Stimulated activated CD4-positive, alpha-beta T cell treated with anti-CD3 and anti-CD28 coated beads, Interleukin-1b, Interleukin-23, amount 100 ng/mL, for 4 hours (primary cell): ENCODE measurements at regions not wholly inside any gene's neighbourhood (a gene's known extent, or its start where the extent isn't known, plus 50 kb on each side); places are given as distances from the start of the nearest gene placed in this dataset.
"Not testable (repeated sequence)": the region's sequence is repeated elsewhere in the genome, so short reads cannot be mapped to it uniquely, and the experiment has no call there.

Experiments
- DNase-seq, 2 donors: peaks; one replicate each; pipeline ENCODE4 v3.0.0-alpha.2; 2020; ENCODE audit warnings: low read depth in 2 of 2

GRCh38 chr6:28768187-28768913, 155.4 kb downstream of the TRIM27 start:
- no peak for DNase-seq

- DNase-seq = no peak
Measured at GRCh38 chr6:28769626-28770402, 154.0 kb downstream of the TRIM27 start.

DNA sequence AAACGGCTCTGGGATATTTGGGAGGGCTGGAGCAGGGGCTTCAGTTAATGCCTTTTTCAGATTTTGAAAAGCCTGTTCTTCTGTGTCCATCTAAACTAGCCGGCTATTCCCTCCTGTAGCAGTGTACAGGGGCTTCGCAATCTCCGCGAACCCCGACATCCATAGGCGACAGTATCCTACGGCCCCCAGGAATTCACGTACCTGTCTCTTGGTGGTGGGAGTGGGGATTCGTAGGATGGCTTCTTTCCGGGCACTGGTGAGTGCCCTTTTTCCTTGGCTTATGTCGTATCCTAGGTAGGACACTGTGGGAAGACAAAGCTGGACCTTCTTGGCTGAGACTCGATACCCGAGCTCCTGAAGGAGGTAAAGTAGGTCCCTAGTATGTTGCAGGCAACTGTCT, 153.1 kb downstream of the TRIM27 start:
- DNase-seq = no peak

GRCh38 chr6:28771401-28772267, 152.2 kb downstream of the TRIM27 start:
- no peak for DNase-seq

DNA sequence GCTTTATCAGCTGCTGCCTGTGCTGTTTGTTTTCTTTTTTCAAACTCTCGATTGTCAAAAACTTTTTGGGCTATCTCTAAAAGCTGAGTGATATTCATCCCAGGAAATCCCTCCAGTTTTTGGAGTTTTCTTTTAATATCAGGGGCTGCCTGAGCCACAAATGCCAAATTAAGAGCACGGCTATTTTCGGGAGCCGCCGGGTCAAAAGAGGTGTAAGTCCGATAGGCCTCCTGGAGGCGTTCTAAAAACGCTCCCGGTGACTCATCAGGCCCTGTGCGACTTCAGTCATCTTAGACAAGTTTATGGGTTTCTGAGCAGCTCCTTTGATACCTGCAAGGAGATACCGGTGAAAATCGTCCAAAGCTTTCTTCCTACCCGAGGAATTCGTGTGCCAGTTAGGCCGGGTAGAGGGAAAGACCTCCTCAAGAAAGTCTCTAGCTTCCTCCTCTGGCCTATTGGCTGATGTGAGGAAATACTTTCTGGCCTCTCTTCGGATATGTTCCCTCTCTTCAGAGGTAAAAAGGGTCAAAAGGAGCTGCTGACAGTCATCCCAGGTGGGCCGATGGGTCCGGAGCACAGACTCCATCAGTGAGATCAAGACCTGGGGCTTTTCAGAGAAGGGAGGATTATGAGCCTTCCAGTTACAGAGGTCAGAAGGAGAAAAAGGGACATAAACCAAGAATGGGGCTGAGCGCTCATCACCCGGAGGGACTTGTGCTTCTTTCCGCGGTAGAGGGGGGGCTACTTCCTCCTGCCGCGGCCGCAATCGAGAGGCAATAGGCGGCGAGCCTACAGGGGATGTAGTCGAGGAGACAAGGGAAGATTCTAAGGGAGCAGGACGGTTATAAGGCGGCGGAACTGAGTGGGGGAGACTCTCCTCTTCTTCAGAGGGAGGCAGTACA, 151.1 kb downstream of the TRIM27 start:
- DNase-seq = no peak

GRCh38 chr6:28774292-28775051, 149.3 kb downstream of the TRIM27 start:
- DNase-seq = no peak

DNA sequence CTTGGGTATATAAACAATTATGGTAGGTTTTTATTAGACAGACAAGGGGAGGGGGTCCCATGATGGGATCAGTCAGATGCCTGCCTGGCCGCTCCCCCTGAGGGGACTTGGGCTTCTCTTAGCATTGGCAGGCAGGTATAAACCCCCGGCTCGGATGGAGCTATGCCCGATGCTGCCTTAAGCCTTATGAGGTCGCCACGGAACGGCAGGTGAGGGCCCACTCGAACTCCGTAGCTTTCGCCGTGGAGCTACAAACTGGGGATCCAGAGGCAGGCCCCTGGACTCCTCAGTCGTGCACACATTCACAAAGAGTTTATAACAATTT, 148.8 kb downstream of the TRIM27 start:
- DNase-seq = no peak

DNA sequence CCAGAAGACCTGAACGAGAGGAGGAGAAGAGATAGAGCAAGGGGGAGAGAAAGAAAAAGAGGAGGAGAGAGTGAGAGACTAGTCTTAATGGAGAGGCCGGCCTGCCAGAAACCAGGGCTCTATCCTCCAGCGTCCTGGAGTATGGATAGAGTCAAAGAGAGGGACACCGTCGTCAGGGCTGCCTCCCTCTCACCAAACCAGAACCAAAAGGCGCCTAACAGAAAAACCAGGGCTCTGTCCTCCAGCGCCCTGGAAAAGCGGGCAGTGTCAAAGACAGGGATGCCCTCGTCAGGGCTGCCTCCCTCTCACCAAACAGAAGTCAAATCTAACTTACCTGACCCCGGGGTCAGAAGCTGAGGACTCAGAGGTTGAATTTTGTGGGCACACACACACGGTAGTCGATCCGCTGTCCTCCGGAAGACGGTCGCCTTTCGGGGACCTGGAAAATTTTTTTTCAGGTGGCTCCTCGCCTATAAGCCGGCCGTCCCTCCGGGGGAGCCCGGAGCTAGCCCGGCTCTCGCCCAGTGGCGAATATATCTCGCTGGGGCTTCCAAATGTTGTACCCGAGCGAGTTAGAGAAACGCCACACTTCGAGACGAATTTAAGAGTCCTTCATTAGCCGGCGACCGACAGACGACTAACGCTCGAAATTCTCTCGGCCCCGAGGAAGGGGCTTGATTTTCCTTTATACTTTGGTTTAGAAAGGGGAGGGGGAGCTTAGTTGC, 148.2 kb downstream of the TRIM27 start:
- no peak for DNase-seq

- no peak for DNase-seq
Measured at GRCh38 chr6:28776269-28777146, 147.3 kb downstream of the TRIM27 start.

GRCh38 chr6:28777147-28777461, 146.7 kb downstream of the TRIM27 start:
- DNase-seq = no peak

- DNase-seq = no peak
Measured at GRCh38 chr6:28782113-28782673, 141.6 kb downstream of the TRIM27 start.

- no peak for DNase-seq
Measured at GRCh38 chr6:28785962-28786679, 137.7 kb downstream of the TRIM27 start.

- no peak for DNase-seq
Measured at GRCh38 chr6:28789553-28790083, 134.2 kb downstream of the TRIM27 start.

- DNase-seq = no peak
Measured at GRCh38 chr6:28791002-28791383, 132.8 kb downstream of the TRIM27 start.

DNA sequence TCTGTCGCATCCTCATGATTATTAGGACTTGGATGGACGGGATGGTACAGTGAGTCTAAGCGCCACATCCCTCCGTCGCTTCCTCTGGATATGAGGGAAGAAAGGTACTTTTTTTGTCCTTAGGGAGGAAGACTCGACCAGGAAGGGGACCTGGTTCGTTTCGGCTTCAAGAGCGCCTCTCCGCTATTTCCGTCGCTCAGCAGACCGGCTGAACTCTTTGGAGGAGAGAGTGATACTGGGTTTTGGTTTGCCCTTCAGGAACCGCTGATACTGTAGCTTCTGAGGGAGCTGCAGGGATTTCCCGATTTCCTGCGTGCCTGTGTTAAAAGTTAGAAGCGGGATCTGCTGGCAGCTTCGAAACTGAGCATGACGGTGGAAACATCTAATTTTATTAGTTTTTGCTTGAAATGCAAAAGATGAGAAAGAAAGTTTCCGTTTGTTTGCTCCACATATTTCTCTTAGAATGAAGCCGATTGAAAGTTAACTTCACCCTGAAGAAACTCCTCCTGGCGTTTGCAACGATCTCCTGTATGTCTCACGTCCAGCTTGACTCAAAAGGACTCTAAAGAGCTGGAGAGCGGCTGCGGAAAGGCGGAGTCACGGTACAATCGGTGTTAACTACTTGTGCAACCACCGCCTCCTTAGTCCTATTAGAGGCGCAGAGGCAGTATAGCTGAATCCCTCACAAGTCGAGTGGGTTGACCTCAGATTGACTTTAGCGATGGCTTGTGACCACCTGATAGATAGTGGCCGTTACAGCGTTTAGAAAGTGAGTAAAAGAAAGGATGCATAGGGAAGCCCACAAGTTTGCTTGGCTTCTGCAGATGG, 129.4 kb downstream of the TRIM27 start:
- DNase-seq = no peak

DNA sequence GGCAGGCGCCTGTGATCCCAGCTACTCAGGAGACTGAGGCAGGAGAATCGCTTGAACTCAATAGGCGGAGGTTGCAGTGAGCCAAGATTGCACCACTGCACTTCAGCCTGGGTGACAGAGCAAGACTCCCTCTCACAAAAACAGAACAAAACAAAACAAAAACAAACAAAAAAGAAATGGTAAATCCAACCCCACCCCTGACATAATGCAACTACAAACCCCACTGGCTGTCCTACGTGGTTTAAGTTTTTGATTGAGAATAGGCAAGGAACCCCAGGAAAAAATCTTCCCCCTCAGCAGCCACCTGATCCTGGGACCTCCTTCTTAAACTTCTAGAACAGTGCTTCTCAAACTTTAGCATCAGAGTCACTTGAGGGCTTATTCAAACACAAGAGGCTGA, 123.1 kb downstream of the TRIM27 start:
- DNase-seq = not testable (repeated sequence)
